GM18519 (cell line): ENCODE measurements at regions not wholly inside any gene's neighbourhood (a gene's known extent, or its start where the extent isn't known, plus 50 kb on each side); places are given as distances from the start of the nearest gene placed in this dataset.

ENCODE experiments used
- ATAC-seq: cut with Tn5 transposase; IDR thresholded peaks from one replicate; pipeline ENCODE4 v1.9.1; 2021; ENCODE audit warnings: mild to moderate bottlenecking, moderate library complexity; ENCODE audit not compliant: unreplicated experiment, low FRiP score

- no peak for ATAC-seq
These were observed 230.6 kb upstream of the ZMIZ1 start for GRCh38 chr10:78838141-78838657.

- no peak for ATAC-seq
These were observed 225.3 kb upstream of the ZMIZ1 start for GRCh38 chr10:78843495-78843894.

DNA sequence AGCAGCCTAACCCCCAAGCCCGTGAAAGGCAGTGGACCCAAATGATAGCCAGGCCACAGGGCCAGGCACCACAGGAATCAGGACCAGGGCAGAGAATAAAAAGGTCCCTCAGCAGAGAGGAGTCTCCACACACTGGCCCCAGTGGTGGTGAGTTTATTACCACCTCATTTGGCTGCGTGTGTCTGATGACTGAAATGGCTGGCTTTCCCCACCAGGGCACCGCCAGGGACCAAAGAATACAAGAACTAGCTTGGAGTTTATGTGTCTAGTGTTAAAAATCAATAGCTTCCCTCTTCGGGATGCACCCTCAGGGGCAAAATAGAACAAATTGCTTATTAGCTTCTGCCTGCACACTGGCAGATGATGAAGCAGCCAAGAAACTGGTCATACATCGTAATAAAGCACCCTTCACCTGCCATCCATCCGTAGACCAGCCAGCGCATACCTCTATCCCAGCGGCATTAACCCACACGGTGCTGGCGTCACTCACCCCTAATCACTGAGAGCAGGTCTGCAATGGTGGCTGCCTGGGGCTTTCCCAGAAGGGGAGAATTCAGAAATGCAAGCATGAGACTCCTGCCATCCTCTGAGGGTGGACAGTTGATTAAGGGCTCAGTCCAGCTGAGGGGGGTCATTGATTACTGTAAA is 223.7 kb upstream of the ZMIZ1 start:
- no peak for ATAC-seq

DNA sequence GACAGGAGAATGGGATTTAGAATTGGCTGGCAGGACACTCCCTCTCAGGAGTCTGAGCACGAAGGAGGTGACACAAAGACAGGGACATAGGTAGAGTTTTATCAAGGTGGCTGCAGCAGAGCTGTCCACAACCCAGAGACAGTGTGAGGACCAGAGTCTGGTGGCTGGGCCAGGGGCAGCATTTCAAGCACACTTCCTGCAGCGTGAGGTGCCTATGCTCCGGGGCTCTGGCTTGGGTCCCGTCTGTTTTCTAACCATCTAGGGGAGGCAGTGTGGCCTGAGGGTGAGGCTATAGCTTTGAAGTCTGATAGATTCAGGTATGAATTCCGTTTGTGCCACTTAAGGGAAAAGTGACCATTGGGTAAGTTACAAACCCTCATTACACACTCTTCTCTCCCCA is 222.7 kb upstream of the ZMIZ1 start:
- no peak for ATAC-seq

GRCh38 chr10:78846760-78847159 is 222.0 kb upstream of the ZMIZ1 start:
- no peak for ATAC-seq

- no peak for ATAC-seq
These were observed 221.3 kb upstream of the ZMIZ1 start for GRCh38 chr10:78847485-78847884.

DNA sequence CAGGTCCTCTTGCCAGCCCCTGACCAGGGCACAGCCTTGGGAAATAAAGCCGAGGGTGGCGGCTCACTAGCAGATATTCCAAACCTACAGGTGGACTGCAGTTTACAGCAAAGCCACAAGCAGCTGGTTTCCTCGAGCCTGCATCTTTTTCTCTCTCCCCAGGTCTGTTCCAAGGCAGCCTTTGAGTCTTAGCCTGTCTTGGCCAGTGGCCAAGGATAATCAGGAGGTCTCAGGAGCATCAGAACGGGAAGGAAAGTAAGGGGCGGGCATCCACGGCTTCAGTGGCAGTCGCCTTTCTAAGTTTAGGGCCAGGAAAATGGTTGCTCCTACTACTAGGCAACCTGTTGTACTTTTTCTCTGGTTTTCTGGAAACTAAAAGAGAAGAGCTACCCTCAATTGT is 219.7 kb upstream of the ZMIZ1 start:
- no peak for ATAC-seq

DNA sequence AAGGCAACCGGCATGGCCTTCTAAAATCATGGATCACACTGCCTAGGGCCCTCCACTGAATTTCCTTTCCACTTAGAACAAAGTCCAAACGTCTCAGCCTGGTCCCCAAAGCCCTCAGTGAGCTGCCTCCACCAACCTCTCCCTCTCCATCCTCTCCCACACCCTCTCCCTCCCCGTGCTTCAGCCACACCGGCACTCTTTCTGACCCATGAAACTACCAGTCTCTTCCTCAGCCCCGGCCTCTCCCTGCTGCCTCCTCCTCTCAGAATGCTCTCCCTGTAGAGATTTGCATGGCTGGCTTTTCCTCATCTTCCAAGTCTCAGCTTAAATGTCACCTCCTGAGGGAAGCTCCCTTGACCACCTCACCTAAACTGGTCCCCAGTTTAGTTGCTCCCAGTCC is 219.0 kb upstream of the ZMIZ1 start:
- ATAC-seq, result no peak

GRCh38 chr10:78850644-78851435 is 217.9 kb upstream of the ZMIZ1 start:
- ATAC-seq, result no peak

DNA sequence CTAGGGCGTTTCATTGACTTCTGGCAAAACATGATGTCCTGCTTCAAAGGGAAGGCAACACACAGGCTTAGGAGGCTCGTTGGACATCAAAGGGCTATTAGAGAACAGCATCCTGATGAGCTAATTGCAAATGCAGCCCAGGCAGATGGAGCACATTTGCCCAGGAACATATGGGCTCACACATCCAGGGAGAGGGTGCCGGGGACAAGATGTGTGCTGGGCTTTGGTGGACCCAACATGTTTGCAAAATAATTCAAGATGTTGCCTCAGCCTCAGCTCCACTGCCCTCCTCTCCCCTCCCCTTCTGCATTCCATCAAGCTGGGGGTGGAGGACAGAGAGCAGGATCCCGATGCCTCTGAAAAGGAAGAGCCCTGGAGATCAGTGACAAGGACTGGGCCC is 217.1 kb upstream of the ZMIZ1 start:
- no peak for ATAC-seq

- ATAC-seq, result no peak
These were observed 216.1 kb upstream of the ZMIZ1 start for GRCh38 chr10:78852466-78853240.

GRCh38 chr10:78853864-78854263 is 214.9 kb upstream of the ZMIZ1 start:
- no peak for ATAC-seq

DNA sequence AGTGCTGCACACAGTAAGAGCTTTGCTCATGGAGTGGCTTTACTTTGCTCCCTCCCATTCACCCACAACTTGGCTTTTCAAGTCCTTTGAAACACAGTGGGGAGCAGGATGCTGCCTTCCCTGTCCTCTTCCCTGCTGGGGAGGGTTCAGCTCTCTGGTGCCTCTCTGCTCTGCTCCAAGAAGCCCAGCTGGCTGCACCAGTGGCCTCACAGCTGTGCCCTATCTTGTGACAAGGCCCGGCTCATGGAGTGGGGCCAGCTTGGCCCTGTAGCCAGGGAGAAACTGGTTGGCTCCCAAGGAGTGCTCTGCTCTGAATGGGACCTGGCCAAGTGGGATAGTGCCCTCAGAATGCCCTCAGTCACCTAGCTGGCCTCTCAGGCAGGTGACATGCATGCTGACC is 212.3 kb upstream of the ZMIZ1 start:
- no peak for ATAC-seq

GRCh38 chr10:78857193-78857592 is 211.6 kb upstream of the ZMIZ1 start:
- ATAC-seq, result no peak

DNA sequence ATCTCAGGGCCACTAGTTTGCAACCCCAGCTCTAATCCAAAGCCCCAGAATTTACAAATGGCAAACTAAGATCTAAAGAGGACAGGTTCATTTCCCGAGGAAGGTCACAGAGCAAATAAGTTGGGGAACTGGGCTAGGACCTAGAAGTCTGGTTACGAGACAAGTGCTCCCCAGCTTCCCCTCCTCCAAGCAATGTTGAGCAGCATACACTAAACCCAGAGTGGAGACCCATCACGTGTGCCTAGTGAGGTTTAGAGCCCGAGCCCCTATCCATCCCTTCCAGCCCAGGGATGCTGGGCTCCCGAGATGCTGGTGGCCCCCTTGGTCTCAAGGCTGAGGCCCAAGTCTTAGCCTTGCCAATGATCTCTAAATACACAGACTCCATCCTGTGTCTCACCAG is 209.5 kb upstream of the ZMIZ1 start:
- ATAC-seq, result no peak

- ATAC-seq, result no peak
These were observed 209.0 kb upstream of the ZMIZ1 start for GRCh38 chr10:78859769-78860168.

- no peak for ATAC-seq
These were observed 208.4 kb upstream of the ZMIZ1 start for GRCh38 chr10:78860260-78860914.

GRCh38 chr10:78861529-78862327 is 207.0 kb upstream of the ZMIZ1 start:
- no peak for ATAC-seq

GRCh38 chr10:78862328-78862640 is 206.5 kb upstream of the ZMIZ1 start:
- ATAC-seq, result no peak
